Cardiac muscle cell (in vitro differentiated cells and primary cell): ENCODE measurements at regions not wholly inside any gene's neighbourhood (a gene's known extent, or its start where the extent isn't known, plus 50 kb on each side); places are given as distances from the start of the nearest gene placed in this dataset.

Source experiments
- DNase-seq, 2 donors: peaks; one replicate each; pipeline versions ENCODE4 v3.0.0 to v3.0.0-alpha.2; 2010 to 2017; ENCODE audit warnings: low read depth in 1 of 2, low spot score in 1 of 2
- H3K27ac ChIP-seq: fragments of 200-600 bp; sonication (generic); 2 replicates; pipeline ENCODE4 v1.5.1; 2016
- H3K27me3 ChIP-seq: fragments of 200-600 bp; sonication (generic); 2 replicates; pipeline ENCODE4 v1.6.0; 2016; ENCODE audit warnings: control low read depth
- H3K36me3 ChIP-seq: fragments of 200-600 bp; sonication (generic); 2 replicates; pipeline ENCODE4 v1.5.1; 2016; ENCODE audit warnings: control low read depth
- H3K4me1 ChIP-seq: fragments of 200-600 bp; sonication (generic); 2 replicates; pipeline ENCODE4 v1.8.1; 2017; ENCODE audit warnings: low read depth, mild to moderate bottlenecking, mixed run types
- H3K4me3 ChIP-seq: fragments of 200-600 bp; sonication (generic); 2 replicates; pipeline ENCODE4 v1.5.1; 2016; ENCODE audit warnings: mild to moderate bottlenecking
- H3K9me3 ChIP-seq: fragments of 200-600 bp; sonication (generic); 2 replicates; pipeline ENCODE4 v1.5.1; 2017; ENCODE audit warnings: low read depth, mild to moderate bottlenecking, control low read depth
- CTCF ChIP-seq: IDR thresholded peaks from 2 replicates; pipeline ENCODE4 v1.5.1; 2012; ENCODE audit warnings: low read depth, mild to moderate bottlenecking, low read length

GRCh38 chr5:93892481-93892880 lies 151.1 kb upstream of the POU5F2 start:
- H3K4me1 ChIP-seq: peaks cover 26% of the 10 kb centered on the region
- no peaks in the 10 kb centered on the region for H3K36me3 ChIP-seq
- DNase-seq: peak in 1 of 2 donors; percentile 14
- H3K27ac ChIP-seq: no peak overlapping the region
- peaks cover 12% of the 10 kb centered on the region for H3K27me3 ChIP-seq
- TF ChIP-seq CTCF: no peak
- H3K4me3 ChIP-seq: no peak overlapping the region
- no peaks in the 10 kb centered on the region for H3K9me3 ChIP-seq

GRCh38 chr5:93891491-93892480 lies 150.4 kb upstream of the POU5F2 start:
- H3K4me1 ChIP-seq: peaks cover 26% of the 10 kb centered on the region
- TF ChIP-seq CTCF: no peak
- no peaks in the 10 kb centered on the region for H3K36me3 ChIP-seq
- H3K27ac ChIP-seq: no peak overlapping the region
- H3K4me3 ChIP-seq: no peak overlapping the region
- H3K27me3 ChIP-seq: peaks cover 5% of the 10 kb centered on the region
- H3K9me3 ChIP-seq: no peaks in the 10 kb centered on the region
- DNase-seq: peak in 1 of 2 donors; percentile 64

- no peak for TF ChIP-seq CTCF
- Histone ChIP-seq H3K27ac (no peak overlapping the region), H3K36me3 (no peaks in the 10 kb centered on the region), H3K4me1 (peaks cover 26% of the 10 kb centered on the region), H3K4me3 (no peak overlapping the region), H3K9me3 (no peaks in the 10 kb centered on the region), H3K27me3 (no peaks in the 10 kb centered on the region)
- peak in 1 of 2 donors; percentile 70 for DNase-seq
Measured at GRCh38 chr5:93890657-93891056, 149.3 kb upstream of the POU5F2 start.

- DNase-seq: no peak
Measured at GRCh38 chr5:93887678-93888077, 146.3 kb upstream of the POU5F2 start.

GRCh38 chr5:93886917-93887361 lies 145.5 kb upstream of the POU5F2 start:
- Histone ChIP-seq H3K27ac (no peak overlapping the region), H3K27me3 (no peaks in the 10 kb centered on the region), H3K9me3 (no peaks in the 10 kb centered on the region), H3K4me3 (no peak overlapping the region), H3K36me3 (no peaks in the 10 kb centered on the region), H3K4me1 (peaks cover 25% of the 10 kb centered on the region)
- no peak for TF ChIP-seq CTCF
- DNase-seq: peak in 1 of 2 donors; percentile 8

More at GRCh38 chr5:93887678-93888077, 146.3 kb upstream of the POU5F2 start:
- Histone ChIP-seq H3K4me1 (peaks cover 32% of the 10 kb centered on the region), H3K4me3 (no peak overlapping the region), H3K36me3 (no peaks in the 10 kb centered on the region), H3K9me3 (no peaks in the 10 kb centered on the region), H3K27me3 (no peaks in the 10 kb centered on the region), H3K27ac (no peak overlapping the region)
- no peak for TF ChIP-seq CTCF
